HEK293 (cell line): ENCODE measurements at regions not wholly inside any gene's neighbourhood (a gene's known extent, or its start where the extent isn't known, plus 50 kb on each side); places are given as distances from the start of the nearest gene placed in this dataset.

Source experiments
- CTCF ChIA-PET: fragments of 350-600 bp; formaldehyde crosslinking; extraction: SDS; loops from one replicate; lab custom pipeline; 2021; ENCODE audit warnings: antibody characterized with exemption; lab: Yijun Ruan, JAX
- POLR2A ChIA-PET: fragments of 300-600 bp; formaldehyde crosslinking; extraction: SDS; loops from one replicate; lab custom pipeline; 2020; ENCODE audit warnings: antibody characterized with exemption, inconsistent platforms; lab: Yijun Ruan, JAX
- H3K27ac ChIP-seq: fragments of 200-500 bp; sonication (Bioruptor generic); 2 replicates; pipeline ENCODE4 v1.5.1; 2014; ENCODE audit warnings: low read depth, low read length, control low read depth, inconsistent platforms; ENCODE audit errors: extremely low read depth
- H3K36me3 ChIP-seq, 2 experiments: fragments of 200-500 bp in 1 of 2; sonication (Bioruptor generic) in 1 of 2; 1 replicate in 1 of 2; 2 replicates in 1 of 2; pipeline ENCODE4 v1.5.1; 2014 to 2017; ENCODE audit warnings: inconsistent platforms in 2 of 2, low read length in 2 of 2; ENCODE audit not compliant: control insufficient read depth in 2 of 2, insufficient read depth in 1 of 2
- H3K4me1 ChIP-seq: fragments of 200-500 bp; sonication (Bioruptor generic); 2 replicates; pipeline ENCODE4 v1.5.1; 2014; ENCODE audit warnings: mild to moderate bottlenecking, low read length, inconsistent platforms; ENCODE audit not compliant: control insufficient read depth, insufficient read depth
- H3K4me3 ChIP-seq: 2 replicates; pipeline ENCODE4 v1.5.1; 2011; ENCODE audit warnings: low read depth, mild to moderate bottlenecking, control low read depth, low read length, moderate library complexity
- H3K9me3 ChIP-seq: fragments of 200-500 bp; sonication (Bioruptor generic); 2 replicates; pipeline ENCODE4 v1.5.1; 2014; ENCODE audit warnings: low read depth, low read length, inconsistent platforms; ENCODE audit not compliant: control insufficient read depth, insufficient read depth
- GLIS1 ChIP-seq: fragments of 450-650 bp; formaldehyde crosslinking; IDR thresholded peaks from 2 replicates; pipeline ENCODE4 v1.5.1; 2016; ENCODE audit warnings: missing biosample characterization, missing genetic modification characterization
- HOXC10 ChIP-seq: sonication (generic); formaldehyde crosslinking; IDR thresholded peaks from 2 replicates; pipeline ENCODE4 v1.8.1; 2023; ENCODE audit warnings: mild to moderate bottlenecking, missing genetic modification reagents
- KLF17 ChIP-seq: fragments of 450-650 bp; formaldehyde crosslinking; IDR thresholded peaks from 2 replicates; pipeline ENCODE4 v1.5.1; 2016; ENCODE audit warnings: missing biosample characterization, missing genetic modification characterization
- KLF8 ChIP-seq: fragments of 450-650 bp; formaldehyde crosslinking; IDR thresholded peaks from 2 replicates; pipeline ENCODE4 v1.5.1; 2016; ENCODE audit warnings: missing biosample characterization, missing genetic modification characterization
- ZBTB8A ChIP-seq: fragments of 450-650 bp; formaldehyde crosslinking; IDR thresholded peaks from 2 replicates; pipeline ENCODE4 v1.5.1; 2016; ENCODE audit warnings: missing biosample characterization, missing genetic modification characterization
- ZNF157 ChIP-seq: fragments of 450-650 bp; formaldehyde crosslinking; IDR thresholded peaks from 2 replicates; pipeline ENCODE4 v1.5.1; 2016; ENCODE audit warnings: missing biosample characterization, missing genetic modification characterization
- ZNF175 ChIP-seq: fragments of 450-650 bp; formaldehyde crosslinking; IDR thresholded peaks from 2 replicates; pipeline ENCODE4 v1.5.1; 2016; ENCODE audit warnings: missing biosample characterization, missing genetic modification characterization
- ZNF221 ChIP-seq: fragments of 450-650 bp; formaldehyde crosslinking; IDR thresholded peaks from 2 replicates; pipeline ENCODE4 v1.5.1; 2017; ENCODE audit warnings: missing biosample characterization, missing genetic modification characterization, borderline replicate concordance
- ZNF23 ChIP-seq: fragments of 450-650 bp; formaldehyde crosslinking; IDR thresholded peaks from 2 replicates; pipeline ENCODE4 v1.5.1; 2016; ENCODE audit warnings: missing biosample characterization, missing genetic modification characterization, borderline replicate concordance
- ZNF26 ChIP-seq: fragments of 450-650 bp; formaldehyde crosslinking; IDR thresholded peaks from 2 replicates; pipeline ENCODE4 v1.5.1; 2016; ENCODE audit warnings: missing biosample characterization, missing genetic modification characterization
- ZNF280C ChIP-seq: fragments of 450-650 bp; formaldehyde crosslinking; IDR thresholded peaks from 2 replicates; pipeline ENCODE4 v1.5.1; 2016; ENCODE audit warnings: missing biosample characterization, missing genetic modification characterization
- ZNF292 ChIP-seq: fragments of 450-650 bp; formaldehyde crosslinking; IDR thresholded peaks from 2 replicates; pipeline ENCODE4 v1.5.1; 2016; ENCODE audit warnings: low read depth, missing biosample characterization, missing genetic modification characterization, borderline replicate concordance
- ZNF362 ChIP-seq: fragments of 450-650 bp; formaldehyde crosslinking; IDR thresholded peaks from 2 replicates; pipeline ENCODE4 v1.5.1; 2016; ENCODE audit warnings: missing biosample characterization, missing genetic modification characterization
- ZNF48 ChIP-seq: fragments of 450-650 bp; formaldehyde crosslinking; IDR thresholded peaks from 2 replicates; pipeline ENCODE4 v1.5.1; 2016; ENCODE audit warnings: missing biosample characterization, missing genetic modification characterization
- ZNF514 ChIP-seq: fragments of 450-650 bp; formaldehyde crosslinking; IDR thresholded peaks from 2 replicates; pipeline ENCODE4 v1.5.1; 2016; ENCODE audit warnings: missing biosample characterization, missing genetic modification characterization
- ZNF518A ChIP-seq: fragments of 450-650 bp; formaldehyde crosslinking; conservative IDR thresholded peaks from 2 replicates; pipeline ENCODE4 v1.5.1; 2016; ENCODE audit warnings: low read depth, missing biosample characterization, missing genetic modification characterization
- ZNF600 ChIP-seq: fragments of 450-650 bp; formaldehyde crosslinking; IDR thresholded peaks from 2 replicates; pipeline ENCODE4 v1.5.1; 2016; ENCODE audit warnings: missing biosample characterization, missing genetic modification characterization
- ZNF660 ChIP-seq: fragments of 450-650 bp; IDR thresholded peaks from 2 replicates; pipeline ENCODE4 v1.5.1; 2018; ENCODE audit warnings: missing biosample characterization, mild to moderate bottlenecking, missing genetic modification characterization
- ZNF664 ChIP-seq: fragments of 450-650 bp; formaldehyde crosslinking; IDR thresholded peaks from 2 replicates; pipeline ENCODE4 v1.5.1; 2016; ENCODE audit warnings: missing biosample characterization, missing genetic modification characterization
- ZNF670 ChIP-seq: fragments of 450-650 bp; formaldehyde crosslinking; IDR thresholded peaks from 2 replicates; pipeline ENCODE4 v1.5.1; 2016; ENCODE audit warnings: missing biosample characterization, missing genetic modification characterization, low read depth
- ZSCAN16 ChIP-seq: fragments of 450-650 bp; formaldehyde crosslinking; IDR thresholded peaks from 2 replicates; pipeline ENCODE4 v1.5.1; 2016; ENCODE audit warnings: missing biosample characterization, missing genetic modification characterization

- TF ChIP-seq ZNF600 (tag by site-specific recombination), result no peak
- TF ChIP-seq, all 188 proteins: peak for 0
Observed at GRCh38 chr2:12090590-12090989, 344.2 kb downstream of the LPIN1 start (continued).

- H3K4me1 ChIP-seq, result no peaks in the 10 kb centered on the region
- ChIA-PET POLR2A (no interaction called here), CTCF (no interaction called here)
- no peaks in the 10 kb centered on the region for H3K9me3 ChIP-seq
- TF ChIP-seq ZNF670 (tag by site-specific recombination), result no peak
- no peak for TF ChIP-seq ZNF518A (tag by site-specific recombination)
- no peak for TF ChIP-seq KLF17
- no peak for TF ChIP-seq ZNF362 (tag by site-specific recombination)
- TF ChIP-seq ZNF280C, result no peak
- TF ChIP-seq ZBTB8A (tag by site-specific recombination), result no peak
- no peak for TF ChIP-seq ZNF221 (tag by site-specific recombination)
- no peak for TF ChIP-seq ZNF660 (tag by site-specific recombination)
- no peak for TF ChIP-seq ZNF664 (tag by site-specific recombination)
- no peak for TF ChIP-seq KLF8 (tag by site-specific recombination)
- no peak for TF ChIP-seq ZNF157 (tag by site-specific recombination)
- no peak for TF ChIP-seq GLIS1
- TF ChIP-seq ZNF514, result no peak
- H3K36me3 ChIP-seq, result no peaks in the 10 kb centered on the region
- H3K4me3 ChIP-seq, result no peak overlapping the region
- no peak overlapping the region for H3K27ac ChIP-seq
Observed at GRCh38 chr2:12091201-12091806, 344.9 kb downstream of the LPIN1 start.

- ChIA-PET CTCF (no interaction called here), POLR2A (no interaction called here)
Observed at GRCh38 chr2:12094134-12094533, 347.7 kb downstream of the LPIN1 start.

More at GRCh38 chr2:12094134-12094533, 347.7 kb downstream of the LPIN1 start:
- Histone ChIP-seq H3K4me3 (no peak overlapping the region), H3K36me3 (no peaks in the 10 kb centered on the region), H3K27ac (no peak overlapping the region), H3K4me1 (no peaks in the 10 kb centered on the region), H3K9me3 (no peaks in the 10 kb centered on the region)
- TF ChIP-seq ZNF26 (tag by site-specific recombination), result no peak
- no peak for TF ChIP-seq ZNF175 (tag by site-specific recombination)
- TF ChIP-seq HOXC10 (CRISPR knock-in tag), result no peak
- TF ChIP-seq ZNF292, result no peak
- no peak for TF ChIP-seq ZNF23 (tag by site-specific recombination)
- TF ChIP-seq ZSCAN16, result no peak
- no peak for TF ChIP-seq ZNF48
